K562 (cell line): ENCODE measurements at regions not wholly inside any gene's neighbourhood (a gene's known extent, or its start where the extent isn't known, plus 50 kb on each side); places are given as distances from the start of the nearest gene placed in this dataset.

Experiments
- ATAC-seq: fragments of 200-7000 bp; cut with Tn5 transposase; 3 replicates; pipeline ENCODE4 v1.9.1; 2020; ENCODE audit warnings: moderate library complexity
- BruUV-seq: library from RNA; stranded (reverse); fragments of 400-500 nt; replicated peaks from 2 replicates; lab custom pipeline; 2021; lab: Mats Ljungman, UMichigan
- CTCF ChIA-PET: fragments of 300-600 bp; formaldehyde crosslinking; extraction: SDS; loops from one replicate; lab custom pipeline; 2021; ENCODE audit warnings: low intra/inter-chr PET ratio; lab: Yijun Ruan, JAX
- POLR2A ChIA-PET: fragments of 300-600, 350-650 bp; sonication (Branson Sonifier 250); formaldehyde crosslinking; extraction: SDS; loops from one replicate; lab custom pipeline; 2021; ENCODE audit warnings: antibody characterized with exemption, inconsistent platforms; lab: Yijun Ruan, JAX
- DNase-seq, 4 experiments: peaks; one replicate each; pipeline versions ENCODE4 v3.0.0 to v3.0.0-alpha.2; 2011 to 2018; ENCODE audit warnings: low spot score in 3 of 4, mixed read lengths in 3 of 4; ENCODE audit errors: extremely low read depth in 1 of 4
- FAIRE-seq: peaks from 2 replicates; lab custom pipeline; 2011; peaks lifted over from hg19 to GRCh38; lab: Jason Lieb, UNC
- H2AFZ ChIP-seq: 2 replicates; pipeline ENCODE4 v1.6.0; 2011; ENCODE audit warnings: low read depth, low read length, control low read depth, inconsistent platforms
- H3K27ac ChIP-seq: fragments of 200-600 bp; 3 replicates; pipeline ENCODE4 v1.8.0; 2011; ENCODE audit warnings: low read depth, mild to moderate bottlenecking, control low read depth, inconsistent platforms, low read length, moderate library complexity, mixed read lengths; ENCODE audit errors: extremely low read depth
- H3K27me3 ChIP-seq, 2 experiments: fragments of 300-600 bp in 1 of 2; 2 replicates in 1 of 2; 3 replicates in 1 of 2; pipeline versions ENCODE4 v1.6.0 to v1.8.0; 2011; ENCODE audit warnings: inconsistent platforms in 2 of 2, low read length in 2 of 2, mild to moderate bottlenecking in 1 of 2, mixed read lengths in 1 of 2, moderate library complexity in 1 of 2; ENCODE audit not compliant: control insufficient read depth in 2 of 2, insufficient read depth in 2 of 2
- H3K36me3 ChIP-seq: fragments of 300-600 bp; 3 replicates; pipeline ENCODE4 v1.8.0; 2011; ENCODE audit warnings: mild to moderate bottlenecking, low read length, inconsistent platforms; ENCODE audit not compliant: control insufficient read depth, insufficient read depth
- H3K4me1 ChIP-seq, 2 experiments: fragments of 200-600 bp in 1 of 2; replicated peaks in 1 of 2; 2 replicates in 1 of 2; 3 replicates in 1 of 2; pipeline versions ENCODE4 v1.5.1 to v1.8.0; 2011; ENCODE audit warnings: inconsistent platforms in 2 of 2, low read length in 2 of 2, mild to moderate bottlenecking in 1 of 2, mixed read lengths in 1 of 2, moderate library complexity in 1 of 2; ENCODE audit not compliant: control insufficient read depth in 2 of 2, insufficient read depth in 2 of 2
- H3K4me2 ChIP-seq: 2 replicates; pipeline ENCODE4 v1.6.1; 2011; ENCODE audit warnings: low read length, control low read depth, inconsistent platforms, mixed read lengths; ENCODE audit not compliant: insufficient read depth
- H3K4me3 ChIP-seq: fragments of 200-600 bp; sonication (generic), shearing (Covaris generic); 2 replicates; pipeline ENCODE4 v1.5.1; 2016; ENCODE audit warnings: control low read depth, inconsistent platforms
- H3K79me2 ChIP-seq: fragments of 200-600 bp; 3 replicates; pipeline ENCODE4 v1.8.0; 2011; ENCODE audit warnings: low read length, inconsistent platforms; ENCODE audit not compliant: control insufficient read depth, insufficient read depth
- H3K9ac ChIP-seq, 2 experiments: 2 replicates each; pipeline versions ENCODE4 v1.6.0 to v1.6.1; 2011; ENCODE audit warnings: low read depth in 2 of 2, low read length in 2 of 2, control low read depth in 1 of 2, inconsistent platforms in 1 of 2, mild to moderate bottlenecking in 1 of 2, mixed read lengths in 1 of 2; ENCODE audit not compliant: insufficient read depth in 1 of 2
- H3K9me1 ChIP-seq: one replicate; pipeline ENCODE4 v1.6.0; 2011; ENCODE audit warnings: inconsistent platforms, mild to moderate bottlenecking, low read length, moderate library complexity; ENCODE audit not compliant: control insufficient read depth, insufficient read depth
- H3K9me3 ChIP-seq: replicated peaks from 2 replicates; pipeline ENCODE4 v1.5.1; 2011; ENCODE audit warnings: low read depth, low read length, inconsistent platforms; ENCODE audit not compliant: control insufficient read depth, insufficient read depth
- H4K20me1 ChIP-seq: replicated peaks from 2 replicates; pipeline ENCODE4 v1.6.1; 2011; ENCODE audit warnings: low read length, inconsistent platforms, mixed read lengths; ENCODE audit not compliant: control insufficient read depth, insufficient read depth
- IFI16 ChIP-seq: fragments of 250-450 bp; sonication (Bioruptor Pico); IDR thresholded peaks from 2 replicates; pipeline ENCODE4 v2.1.2; 2022; ENCODE audit warnings: mild to moderate bottlenecking, inconsistent platforms
- LEF1 ChIP-seq: fragments of 450-650 bp; IDR thresholded peaks from 2 replicates; pipeline ENCODE4 v1.6.1; 2016; ENCODE audit warnings: mild to moderate bottlenecking
- NR2C1 ChIP-seq, 2 experiments: fragments of 450-650 bp; IDR thresholded peaks; 2 replicates each; pipeline ENCODE4 v1.6.1; 2017; ENCODE audit warnings: mild to moderate bottlenecking in 2 of 2, antibody characterized with exemption in 1 of 2, inconsistent platforms in 1 of 2, missing compliant biosample characterization in 1 of 2, missing genetic modification characterization in 1 of 2
- PCBP2 ChIP-seq: fragments of 200-400 bp; formaldehyde crosslinking; IDR thresholded peaks from 2 replicates; pipeline ENCODE4 v1.6.1; 2018; ENCODE audit warnings: low read length, low read depth, mild to moderate bottlenecking, moderate library complexity; ENCODE audit not compliant: poor library complexity, severe bottlenecking
- SIN3B ChIP-seq: fragments of 450-650 bp; IDR thresholded peaks from 2 replicates; pipeline ENCODE4 v1.6.1; 2017; ENCODE audit warnings: low read depth, mild to moderate bottlenecking, moderate library complexity
- ZBTB5 ChIP-seq: fragments of 450-650 bp; IDR thresholded peaks from 2 replicates; pipeline ENCODE4 v1.6.1; 2017; ENCODE audit warnings: antibody characterized with exemption
- ZNF347 ChIP-seq: fragments of 450-650 bp; formaldehyde crosslinking; IDR thresholded peaks from 2 replicates; pipeline ENCODE4 v1.4.0; 2020; ENCODE audit warnings: low read depth, mild to moderate bottlenecking, moderate library complexity
- ZNF354B ChIP-seq: fragments of 250-450 bp; sonication (Bioruptor Pico); IDR thresholded peaks from 2 replicates; pipeline ENCODE4 v1.4.0; 2020
- ZNF586 ChIP-seq: fragments of 450-650 bp; formaldehyde crosslinking; conservative IDR thresholded peaks from 2 replicates; pipeline ENCODE4 v1.4.0; 2020; ENCODE audit warnings: mild to moderate bottlenecking, moderate library complexity
- WGBS: fragments of 100-300 bp; shearing (Covaris generic); methylation state at CpG from one replicate; pipeline ENCODE4 v1.1.6; 2016; ENCODE audit warnings: low coverage, mixed read lengths; ENCODE audit not compliant: insufficient coverage; ENCODE audit errors: missing lambda C conversion rate; 5-methylcytosine and 5-hydroxymethylcytosine counted together
- in situ Hi-C: fragments of 300-500 bp; cut with MboI; formaldehyde crosslinking; loops from 4 replicates; pipeline ENCODE4 v1.15.0; 2018; ENCODE audit warnings: inconsistent platforms, mixed read lengths
- intact Hi-C: fragments of 100-400 bp; cut with micrococcal nuclease; formaldehyde crosslinking; loops from 2 replicates; pipeline ENCODE4 v1.14.2; 2022
- TF ChIP-seq, protein P1 (sequence below), 2 experiments: IDR thresholded peaks in 1 of 2; conservative IDR thresholded peaks in 1 of 2; 2 replicates each; pipeline ENCODE4 v1.6.1; 2016; ENCODE audit warnings: low read depth in 2 of 2, mild to moderate bottlenecking in 1 of 2, missing compliant biosample characterization in 1 of 2, missing genetic modification characterization in 1 of 2, moderate library complexity in 1 of 2
- TF ChIP-seq, protein P2 (sequence below): fragments of 200-800 bp; sonication (Bioruptor generic); IDR thresholded peaks from 2 replicates; pipeline ENCODE4 v1.6.1; 2016; ENCODE audit warnings: missing genetic modification characterization, missing compliant biosample characterization

DNA sequence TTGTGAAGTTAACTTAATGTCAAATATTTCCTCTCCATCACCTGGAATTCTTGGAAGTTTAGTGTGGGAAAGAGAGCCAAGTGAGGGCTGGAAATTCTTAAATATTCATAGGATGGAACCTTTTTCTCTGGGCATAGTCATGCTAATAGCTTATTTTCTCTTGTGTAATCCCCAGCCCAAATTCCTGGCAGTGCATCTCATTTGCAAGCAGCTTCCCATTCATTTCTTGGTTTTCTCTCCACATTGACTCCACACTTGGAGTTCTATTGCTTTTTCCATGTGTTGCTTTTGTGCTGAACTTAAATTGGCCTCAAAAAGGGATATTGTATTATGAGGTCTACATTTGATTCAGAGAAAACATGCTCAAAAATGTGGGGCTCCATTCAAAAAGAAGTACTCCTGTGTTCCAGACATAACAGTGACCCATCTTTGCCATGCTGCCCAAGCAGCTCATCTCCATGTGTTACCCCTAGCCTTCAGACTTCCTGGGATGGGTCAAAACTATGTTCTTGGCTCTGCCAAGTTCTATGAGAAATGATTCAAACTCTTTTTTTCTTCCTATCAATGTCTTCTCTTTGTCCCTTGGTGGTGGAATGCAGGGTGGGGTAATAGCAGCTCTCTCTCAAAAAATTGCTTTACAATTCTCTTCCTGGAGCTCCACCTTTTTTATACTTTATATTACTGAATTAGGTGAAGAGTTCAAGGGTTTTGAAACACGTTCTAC lies 2471.5 kb downstream of the PCDH9 start:
- POLR2A ChIA-PET: no interaction called here
- TF ChIP-seq, protein P1, sequence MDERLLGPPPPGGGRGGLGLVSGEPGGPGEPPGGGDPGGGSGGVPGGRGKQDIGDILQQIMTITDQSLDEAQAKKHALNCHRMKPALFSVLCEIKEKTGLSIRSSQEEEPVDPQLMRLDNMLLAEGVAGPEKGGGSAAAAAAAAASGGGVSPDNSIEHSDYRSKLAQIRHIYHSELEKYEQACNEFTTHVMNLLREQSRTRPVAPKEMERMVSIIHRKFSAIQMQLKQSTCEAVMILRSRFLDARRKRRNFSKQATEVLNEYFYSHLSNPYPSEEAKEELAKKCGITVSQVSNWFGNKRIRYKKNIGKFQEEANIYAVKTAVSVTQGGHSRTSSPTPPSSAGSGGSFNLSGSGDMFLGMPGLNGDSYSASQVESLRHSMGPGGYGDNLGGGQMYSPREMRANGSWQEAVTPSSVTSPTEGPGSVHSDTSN (CRISPR knock-in tag; IDR thresholded peaks at IDR 0.05; ENCODE audit: low read depth): no peak
- TF ChIP-seq, protein P1 (tag; conservative IDR thresholded peaks at IDR 0.05; ENCODE audit: low read depth): no peak
- TF ChIP-seq ZBTB5 (no peak), ZNF354B (CRISPR knock-in tag) (no peak), SIN3B (no peak), PCBP2 (no peak), LEF1 (no peak), ZNF586 (CRISPR knock-in tag) (no peak), IFI16 (CRISPR knock-in tag) (no peak), NR2C1 (IDR thresholded peaks at IDR 0.05) (no peak), NR2C1 (tag; IDR thresholded peaks at IDR 0.05) (no peak), ZNF347 (CRISPR knock-in tag) (no peak)
- TF ChIP-seq, protein P2, sequence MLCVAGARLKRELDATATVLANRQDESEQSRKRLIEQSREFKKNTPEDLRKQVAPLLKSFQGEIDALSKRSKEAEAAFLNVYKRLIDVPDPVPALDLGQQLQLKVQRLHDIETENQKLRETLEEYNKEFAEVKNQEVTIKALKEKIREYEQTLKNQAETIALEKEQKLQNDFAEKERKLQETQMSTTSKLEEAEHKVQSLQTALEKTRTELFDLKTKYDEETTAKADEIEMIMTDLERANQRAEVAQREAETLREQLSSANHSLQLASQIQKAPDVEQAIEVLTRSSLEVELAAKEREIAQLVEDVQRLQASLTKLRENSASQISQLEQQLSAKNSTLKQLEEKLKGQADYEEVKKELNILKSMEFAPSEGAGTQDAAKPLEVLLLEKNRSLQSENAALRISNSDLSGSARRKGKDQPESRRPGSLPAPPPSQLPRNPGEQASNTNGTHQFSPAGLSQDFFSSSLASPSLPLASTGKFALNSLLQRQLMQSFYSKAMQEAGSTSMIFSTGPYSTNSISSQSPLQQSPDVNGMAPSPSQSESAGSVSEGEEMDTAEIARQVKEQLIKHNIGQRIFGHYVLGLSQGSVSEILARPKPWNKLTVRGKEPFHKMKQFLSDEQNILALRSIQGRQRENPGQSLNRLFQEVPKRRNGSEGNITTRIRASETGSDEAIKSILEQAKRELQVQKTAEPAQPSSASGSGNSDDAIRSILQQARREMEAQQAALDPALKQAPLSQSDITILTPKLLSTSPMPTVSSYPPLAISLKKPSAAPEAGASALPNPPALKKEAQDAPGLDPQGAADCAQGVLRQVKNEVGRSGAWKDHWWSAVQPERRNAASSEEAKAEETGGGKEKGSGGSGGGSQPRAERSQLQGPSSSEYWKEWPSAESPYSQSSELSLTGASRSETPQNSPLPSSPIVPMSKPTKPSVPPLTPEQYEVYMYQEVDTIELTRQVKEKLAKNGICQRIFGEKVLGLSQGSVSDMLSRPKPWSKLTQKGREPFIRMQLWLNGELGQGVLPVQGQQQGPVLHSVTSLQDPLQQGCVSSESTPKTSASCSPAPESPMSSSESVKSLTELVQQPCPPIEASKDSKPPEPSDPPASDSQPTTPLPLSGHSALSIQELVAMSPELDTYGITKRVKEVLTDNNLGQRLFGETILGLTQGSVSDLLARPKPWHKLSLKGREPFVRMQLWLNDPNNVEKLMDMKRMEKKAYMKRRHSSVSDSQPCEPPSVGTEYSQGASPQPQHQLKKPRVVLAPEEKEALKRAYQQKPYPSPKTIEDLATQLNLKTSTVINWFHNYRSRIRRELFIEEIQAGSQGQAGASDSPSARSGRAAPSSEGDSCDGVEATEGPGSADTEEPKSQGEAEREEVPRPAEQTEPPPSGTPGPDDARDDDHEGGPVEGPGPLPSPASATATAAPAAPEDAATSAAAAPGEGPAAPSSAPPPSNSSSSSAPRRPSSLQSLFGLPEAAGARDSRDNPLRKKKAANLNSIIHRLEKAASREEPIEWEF: no peak
- TF ChIP-seq, all 486 proteins: peak for 0
- H3K9me1 ChIP-seq: no peaks in the 10 kb centered on the region
- intact Hi-C loops (no loop called here), in situ Hi-C loops (no loop called here)
- CTCF ChIA-PET: no interaction called here
- no peak overlapping the region for H3K27ac ChIP-seq
- DNase-seq: no peak
- no peaks in the 10 kb centered on the region for H3K27me3 ChIP-seq
- H3K4me3 ChIP-seq: no peak overlapping the region
- no peaks in the 10 kb centered on the region for H3K79me2 ChIP-seq
- H3K9ac ChIP-seq: no peak overlapping the region
- no peak overlapping the region for H2AFZ ChIP-seq
- ATAC-seq: no peak
- no peak for FAIRE-seq
- H3K9me3 ChIP-seq: no peaks in the 10 kb centered on the region
- H3K36me3 ChIP-seq: no peaks in the 10 kb centered on the region
- no TSS peak for BruUV-seq
- no peaks in the 10 kb centered on the region for H4K20me1 ChIP-seq
- no peaks in the 10 kb centered on the region for H3K4me1 ChIP-seq
- H3K4me2 ChIP-seq: no peak overlapping the region
- WGBS: 0% methylated on average over 1 of the region's 1 CpG
